ENCODE measurements at regions not wholly inside any gene's neighbourhood (a gene's known extent, or its start where the extent isn't known, plus 50 kb on each side); places are given as distances from the start of the nearest gene placed in this dataset.
"Not testable (repeated sequence)": the region's sequence is repeated elsewhere in the genome, so short reads cannot be mapped to it uniquely, and the experiment has no call there.

- TF ChIP-seq ZBTB4 (CRISPR knock-in tag; IDR thresholded peaks at IDR 0.05); NRF1 (conservative IDR thresholded peaks at IDR 0.05; ENCODE audit: low read depth, low read length); EZH2 (IDR thresholded peaks at IDR 0.05; ENCODE audit: borderline replicate concordance, control insufficient read depth, low read depth, low read length); POLR2AphosphoS5 (IDR thresholded peaks at IDR 0.05; ENCODE audit: low read length); POLR2A (IDR thresholded peaks at IDR 0.05; ENCODE audit: low read depth, low read length); CTCF (IDR thresholded peaks at IDR 0.05 in 2 of 3, conservative IDR thresholded peaks at IDR 0.05 in 1 of 3; ENCODE audit: control insufficient read depth in 2 of 3, extremely low read depth in 1 of 3, insufficient read depth in 1 of 3, low read depth in 3 of 3, low read length in 3 of 3); USF2 (IDR thresholded peaks at IDR 0.05; ENCODE audit: borderline replicate concordance, low read depth, low read length); RBBP5 (conservative IDR thresholded peaks at IDR 0.05); HDAC6 (IDR thresholded peaks at IDR 0.05; ENCODE audit: unreplicated experiment); BHLHE40 (IDR thresholded peaks at IDR 0.05; ENCODE audit: borderline replicate concordance in 1 of 2, low read depth in 2 of 2, low read length in 1 of 2); PBX3 (IDR thresholded peaks at IDR 0.05; ENCODE audit: insufficient replicate concordance, low read depth, low read length): not testable (repeated sequence)
Measured at GRCh38 chr9:64813072-64813471, 471.9 kb downstream of the FOXD4L5 start.

Measured in GM12878 (cell line).